Gastroesophageal sphincter (tissue), 3 donors: ENCODE measurements at regions not wholly inside any gene's neighbourhood (a gene's known extent, or its start where the extent isn't known, plus 50 kb on each side); places are given as distances from the start of the nearest gene placed in this dataset.

Source experiments
- POLR2A ChIP-seq, 2 donors: fragments of 450-650 bp; IDR thresholded peaks; one replicate each; pipeline ENCODE4 v1.6.1; 2017; ENCODE audit warnings: antibody characterized with exemption in 2 of 2, mild to moderate bottlenecking in 2 of 2, moderate library complexity in 1 of 2
- POLR2AphosphoS5 ChIP-seq: sonication (generic); formaldehyde crosslinking; IDR thresholded peaks from one replicate; pipeline ENCODE4 v1.6.1; 2017; ENCODE audit warnings: antibody characterized with exemption
- TF ChIP-seq, protein P1 (sequence below), 4 experiments: fragments of 200-600 bp in 2 of 4; fragments of 450-650 bp in 2 of 4; sonication (generic) in 1 of 4; IDR thresholded peaks; one replicate each; pipeline ENCODE4 v1.5.1; 2017 to 2019; ENCODE audit warnings: antibody characterized with exemption in 4 of 4, mild to moderate bottlenecking in 2 of 4, moderate library complexity in 2 of 4

DNA sequence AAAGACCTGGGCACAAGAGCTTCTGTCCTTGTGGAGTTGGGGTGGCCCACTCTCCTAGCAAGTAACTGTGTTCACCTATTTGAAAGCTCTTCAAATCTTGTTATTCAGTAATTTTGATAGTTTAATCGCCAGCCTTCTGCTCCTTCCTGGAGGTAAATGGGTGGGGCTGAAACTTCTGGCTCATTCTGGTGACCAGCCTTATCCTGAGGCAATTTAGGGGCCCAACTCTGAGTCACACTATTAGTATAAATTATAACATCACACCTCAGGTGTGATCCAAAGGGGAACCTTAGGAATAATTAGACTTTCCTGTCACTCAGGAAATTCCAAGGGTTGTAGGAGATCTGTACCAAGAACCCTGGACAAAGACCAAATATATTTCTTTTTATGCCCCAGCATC is 255.8 kb upstream of the RGPD4 start:
- TF ChIP-seq, protein P1, sequence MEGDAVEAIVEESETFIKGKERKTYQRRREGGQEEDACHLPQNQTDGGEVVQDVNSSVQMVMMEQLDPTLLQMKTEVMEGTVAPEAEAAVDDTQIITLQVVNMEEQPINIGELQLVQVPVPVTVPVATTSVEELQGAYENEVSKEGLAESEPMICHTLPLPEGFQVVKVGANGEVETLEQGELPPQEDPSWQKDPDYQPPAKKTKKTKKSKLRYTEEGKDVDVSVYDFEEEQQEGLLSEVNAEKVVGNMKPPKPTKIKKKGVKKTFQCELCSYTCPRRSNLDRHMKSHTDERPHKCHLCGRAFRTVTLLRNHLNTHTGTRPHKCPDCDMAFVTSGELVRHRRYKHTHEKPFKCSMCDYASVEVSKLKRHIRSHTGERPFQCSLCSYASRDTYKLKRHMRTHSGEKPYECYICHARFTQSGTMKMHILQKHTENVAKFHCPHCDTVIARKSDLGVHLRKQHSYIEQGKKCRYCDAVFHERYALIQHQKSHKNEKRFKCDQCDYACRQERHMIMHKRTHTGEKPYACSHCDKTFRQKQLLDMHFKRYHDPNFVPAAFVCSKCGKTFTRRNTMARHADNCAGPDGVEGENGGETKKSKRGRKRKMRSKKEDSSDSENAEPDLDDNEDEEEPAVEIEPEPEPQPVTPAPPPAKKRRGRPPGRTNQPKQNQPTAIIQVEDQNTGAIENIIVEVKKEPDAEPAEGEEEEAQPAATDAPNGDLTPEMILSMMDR (IDR thresholded peaks at IDR 0.05) = no peak
- TF ChIP-seq POLR2AphosphoS5 (no peak), POLR2A (IDR thresholded peaks at IDR 0.05) (no peak)
